Hematopoietic multipotent progenitor cell treated with erythropoietin and hydrocortisone succinate and interleukin-3 and kit ligand, for 8 days (in vitro differentiated cells): ENCODE measurements at regions not wholly inside any gene's neighbourhood (a gene's known extent, or its start where the extent isn't known, plus 50 kb on each side); places are given as distances from the start of the nearest gene placed in this dataset.
"Not testable (repeated sequence)": the region's sequence is repeated elsewhere in the genome, so short reads cannot be mapped to it uniquely, and the experiment has no call there.

Experiments
- DNase-seq: peaks from one replicate; pipeline ENCODE4 v3.0.0-alpha.2; 2015

GRCh38 chr1:9442278-9442846 lies 96.9 kb upstream of the SLC25A33 start:
- DNase-seq, result no peak

DNA sequence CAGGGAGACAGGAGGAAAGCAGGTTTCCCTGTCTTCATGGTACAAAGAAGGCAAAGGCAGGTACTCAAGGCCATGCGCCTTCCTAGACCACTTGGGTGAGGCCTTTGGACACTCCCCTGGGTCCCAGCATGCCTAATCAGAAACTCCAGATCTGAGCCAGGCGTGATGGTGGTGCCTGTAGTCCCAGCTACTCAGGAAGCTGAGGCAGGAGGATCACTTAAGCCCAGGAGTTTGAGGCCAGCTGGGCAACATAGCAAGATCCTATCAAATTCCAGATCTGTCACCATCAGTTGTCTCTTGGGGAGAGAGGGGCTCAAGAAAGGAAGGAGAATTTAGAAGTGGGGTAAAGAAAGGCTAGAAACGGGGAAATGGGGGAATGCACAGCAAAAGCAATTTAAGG lies 96.3 kb upstream of the SLC25A33 start:
- no peak for DNase-seq

DNA sequence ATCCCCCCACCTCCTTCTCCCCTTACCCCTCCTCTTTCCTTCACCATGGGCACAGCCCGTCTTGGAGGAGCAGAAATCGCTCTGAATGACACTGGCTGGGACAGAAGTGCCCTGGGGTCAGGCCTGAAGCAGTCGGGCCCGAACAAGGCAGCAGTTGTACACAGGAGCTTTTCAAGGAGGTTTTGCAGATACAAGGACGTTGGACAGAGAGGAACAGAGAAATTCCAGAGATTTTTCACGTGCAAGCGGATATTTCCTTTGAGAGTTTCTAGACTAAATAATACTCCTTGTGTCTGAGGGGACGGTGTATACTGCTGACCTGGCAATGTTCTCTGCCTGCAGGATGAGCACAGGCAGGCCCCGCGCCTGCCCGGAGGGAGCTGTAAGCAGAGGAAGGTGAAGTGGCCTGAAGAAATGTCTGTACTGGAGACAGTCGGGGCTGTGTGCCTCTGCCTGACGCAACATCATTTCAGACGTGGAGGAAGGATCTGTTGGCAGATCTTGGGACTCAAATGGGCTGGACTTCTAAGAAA lies 95.3 kb upstream of the SLC25A33 start:
- no peak for DNase-seq

DNA sequence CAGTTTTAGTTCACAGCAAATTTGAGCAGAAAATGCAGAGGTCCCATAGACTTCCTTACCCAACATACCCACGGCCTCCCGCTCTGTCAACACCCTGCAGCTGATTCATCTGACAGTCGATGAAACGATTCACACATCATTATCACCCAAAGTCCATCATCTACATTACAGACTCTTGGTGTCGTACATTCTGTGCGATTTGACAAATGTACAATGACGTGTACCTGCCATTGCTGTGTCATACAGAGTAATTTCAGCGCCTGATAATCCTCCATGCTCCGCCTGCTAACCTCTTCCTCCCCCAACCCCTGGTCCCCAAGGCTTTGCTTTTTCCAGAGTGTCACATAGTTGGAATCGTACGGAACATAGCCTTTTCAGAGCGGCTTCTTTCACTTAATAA lies 94.7 kb upstream of the SLC25A33 start:
- DNase-seq, result no peak

- DNase-seq, result not testable (repeated sequence)
Measured at GRCh38 chr1:9445081-9445480, 94.2 kb upstream of the SLC25A33 start.

DNA sequence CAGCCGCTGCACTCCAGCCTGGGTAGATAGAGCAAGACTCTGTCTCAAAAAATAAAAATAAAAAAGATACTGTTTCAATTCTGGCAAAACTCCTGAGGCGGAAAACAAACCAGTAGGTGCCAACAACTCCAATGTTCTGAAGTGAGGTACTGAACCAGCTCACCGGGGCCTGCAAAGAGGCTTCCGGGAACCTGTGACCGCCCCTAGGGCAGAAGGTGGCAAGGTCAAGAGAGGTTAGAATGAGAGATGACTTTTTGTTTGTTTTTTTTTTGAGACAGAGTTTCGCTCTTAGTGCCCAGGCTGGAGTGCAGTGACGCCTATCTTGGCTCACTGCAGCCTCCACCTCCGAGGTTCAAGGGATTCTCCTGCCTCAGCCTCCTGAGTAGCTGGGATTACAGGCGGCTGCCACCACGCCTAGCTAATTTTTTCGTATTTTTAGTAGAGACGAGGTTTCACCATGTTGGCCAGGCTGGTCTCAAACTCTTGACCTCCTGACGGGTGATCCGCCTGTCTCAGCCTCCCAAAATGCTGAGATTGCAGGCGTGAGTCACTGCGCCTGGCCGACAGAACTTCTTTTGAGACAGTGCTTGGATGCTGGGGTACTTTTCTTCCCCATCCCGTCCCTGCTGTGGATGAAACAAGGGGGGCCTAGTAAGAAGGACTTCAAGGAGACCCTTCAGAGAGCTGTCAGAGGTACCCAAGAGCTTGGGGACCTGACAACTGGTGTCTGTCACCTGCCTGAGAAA lies 91.9 kb upstream of the SLC25A33 start:
- DNase-seq, result no peak

DNA sequence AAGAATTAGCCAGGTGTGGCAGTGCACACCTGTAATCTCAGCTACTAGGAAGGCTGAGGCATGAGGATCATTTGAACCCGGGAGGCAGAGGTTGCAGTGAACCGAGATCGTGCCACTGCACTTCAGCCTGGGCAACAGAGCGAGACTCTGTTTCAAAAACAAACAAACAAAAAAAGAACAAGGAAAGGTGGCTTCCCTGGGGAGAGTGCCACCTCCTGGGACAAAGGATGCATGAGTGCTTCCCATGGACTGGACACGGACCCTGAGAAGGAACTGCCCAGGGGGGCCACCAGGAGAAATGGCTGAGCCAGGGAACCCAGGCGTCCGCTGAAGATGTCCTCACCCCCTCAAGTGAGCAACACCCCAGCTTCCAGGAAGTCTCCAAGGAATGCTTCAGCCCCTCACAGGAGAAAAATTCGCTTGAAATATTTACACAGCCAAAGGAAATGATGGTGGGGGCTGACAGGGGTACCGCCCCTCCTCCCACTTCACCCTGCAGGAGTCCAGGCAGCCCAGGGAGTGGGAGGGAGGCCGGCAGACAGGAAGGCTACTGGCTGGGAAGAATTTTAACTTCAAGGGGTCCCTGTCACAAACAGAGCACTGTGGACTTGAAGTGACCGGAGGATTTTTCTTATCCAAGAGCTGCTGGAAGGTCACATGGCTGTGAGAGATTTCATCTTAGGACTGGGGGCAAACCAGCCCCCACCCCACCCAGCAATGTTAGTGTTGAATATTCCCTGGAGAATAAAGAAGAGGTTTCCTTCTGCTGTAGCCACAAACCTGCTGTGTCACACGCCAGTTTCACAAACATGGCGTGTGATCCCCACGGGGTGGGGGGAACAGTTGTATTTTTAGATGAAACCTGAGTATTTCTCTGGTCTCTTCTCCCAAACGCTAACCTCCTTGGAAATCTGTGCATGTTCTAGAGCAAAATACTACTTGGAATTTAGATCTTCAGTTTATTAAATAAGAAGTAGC lies 90.8 kb upstream of the SLC25A33 start:
- DNase-seq, result no peak

GRCh38 chr1:9449110-9449627 lies 90.1 kb upstream of the SLC25A33 start:
- DNase-seq, result no peak

DNA sequence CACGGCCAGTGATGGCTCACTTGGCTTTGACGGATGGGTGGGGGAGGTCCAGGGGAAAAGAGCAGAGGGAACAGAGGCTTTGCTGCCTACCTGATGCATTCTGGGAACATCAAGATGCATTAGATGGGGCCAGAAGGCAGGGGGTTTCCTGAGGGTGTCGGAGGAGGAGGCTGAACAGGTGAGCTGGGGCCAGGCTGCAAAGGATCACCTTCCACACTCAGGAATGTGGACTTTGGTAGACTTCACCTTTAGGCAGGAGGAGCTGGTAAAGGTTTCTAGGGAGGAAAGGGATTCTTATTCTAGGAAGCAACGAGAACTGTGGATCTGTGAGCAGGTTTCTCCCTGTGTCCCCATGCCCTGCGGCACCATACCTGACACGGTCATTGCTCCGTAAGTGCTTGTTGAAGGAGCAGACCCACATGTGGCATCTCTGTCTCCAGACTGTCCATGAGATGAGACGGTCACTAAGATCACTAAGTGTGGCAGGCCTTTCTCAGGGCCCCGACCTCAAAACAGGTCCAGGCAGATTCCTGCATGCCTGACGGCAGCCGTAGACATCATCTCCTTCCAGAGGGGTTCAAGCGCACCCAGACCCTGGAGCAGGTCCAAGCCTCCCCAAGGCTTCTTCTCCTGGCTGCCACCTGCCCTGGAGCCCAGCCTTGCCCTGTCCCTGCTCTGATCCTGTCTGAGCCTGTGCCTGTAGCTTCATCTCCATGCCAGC lies 89.1 kb upstream of the SLC25A33 start:
- DNase-seq, result no peak

DNA sequence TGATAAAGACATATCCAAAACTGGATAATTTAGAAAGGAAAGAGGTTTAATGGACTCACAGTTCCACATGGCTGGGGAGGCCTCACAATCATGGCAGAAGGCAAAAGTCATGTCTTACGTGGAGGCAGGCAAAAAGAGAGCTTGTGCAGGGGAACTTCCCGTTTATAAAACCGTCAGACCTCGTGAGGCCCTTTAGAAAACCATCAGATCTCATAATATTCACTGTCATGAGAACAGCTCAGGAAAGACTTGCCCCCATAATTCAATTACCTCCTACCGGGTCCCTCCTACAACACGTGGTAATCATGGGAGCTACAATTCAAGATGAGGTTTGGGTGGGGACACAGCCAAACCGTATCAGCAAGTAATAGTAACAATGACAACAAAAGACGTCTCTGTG lies 88.2 kb upstream of the SLC25A33 start:
- DNase-seq, result no peak

- DNase-seq, result no peak
Measured at GRCh38 chr1:9452516-9453140, 86.6 kb upstream of the SLC25A33 start.

GRCh38 chr1:9453375-9453774 lies 85.9 kb upstream of the SLC25A33 start:
- no peak for DNase-seq

DNA sequence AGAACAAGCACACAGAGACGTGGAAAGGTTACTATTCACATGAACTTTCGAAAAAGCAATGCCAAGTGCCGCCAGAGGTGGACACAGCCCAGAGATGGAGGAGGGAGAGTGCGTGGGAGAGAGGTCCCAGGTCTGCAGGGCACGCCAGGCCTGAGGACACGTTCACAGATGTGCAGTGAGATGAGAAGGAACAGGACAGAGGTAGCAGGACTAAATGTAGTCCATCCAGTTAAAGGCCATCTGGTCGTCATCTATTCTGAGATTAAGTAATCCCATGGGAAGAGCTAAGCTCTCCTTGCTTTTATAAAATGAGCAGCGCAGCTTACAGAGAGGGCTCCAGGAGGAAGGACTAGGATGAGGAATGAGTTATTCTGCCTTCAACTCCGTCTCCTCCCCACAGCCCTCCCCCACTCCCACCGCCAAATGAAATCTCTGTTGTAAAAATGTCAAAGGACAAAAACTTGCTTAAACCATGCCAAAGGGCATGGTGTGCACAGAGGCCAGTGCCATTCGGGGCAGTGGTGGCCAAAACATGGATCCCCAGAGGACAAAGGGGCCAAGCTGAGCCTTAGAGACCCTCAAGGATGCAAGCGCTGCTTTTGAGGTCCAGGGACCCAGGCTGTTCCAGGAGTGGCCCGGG lies 85.4 kb upstream of the SLC25A33 start:
- DNase-seq, result no peak

DNA sequence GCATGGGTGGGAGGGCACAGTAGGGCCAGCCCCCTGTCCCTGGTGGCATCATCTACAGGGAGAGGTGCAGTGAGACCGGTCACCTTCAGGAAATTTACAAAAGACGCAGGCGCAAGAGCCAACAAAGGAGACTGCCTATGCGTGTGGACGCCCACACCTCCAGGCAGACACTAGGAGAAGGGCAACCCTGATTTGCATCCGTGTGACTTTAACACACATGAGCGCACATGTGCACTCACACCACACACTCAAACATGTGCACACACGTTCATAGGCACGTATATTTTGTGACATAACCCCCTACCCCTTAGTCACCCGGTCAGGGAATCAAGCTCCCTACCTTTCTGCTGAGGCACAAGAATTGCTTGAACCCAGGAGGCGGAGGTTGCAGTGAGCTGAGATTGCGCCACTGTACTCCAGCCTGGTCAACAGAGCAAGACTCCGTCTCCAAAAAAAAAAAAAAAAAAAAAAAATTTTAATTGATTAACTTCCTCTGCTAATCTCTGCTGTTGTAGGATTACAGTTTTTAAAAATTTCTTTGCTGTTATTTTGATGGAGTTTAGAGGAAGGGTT lies 84.7 kb upstream of the SLC25A33 start:
- DNase-seq, result no peak

DNA sequence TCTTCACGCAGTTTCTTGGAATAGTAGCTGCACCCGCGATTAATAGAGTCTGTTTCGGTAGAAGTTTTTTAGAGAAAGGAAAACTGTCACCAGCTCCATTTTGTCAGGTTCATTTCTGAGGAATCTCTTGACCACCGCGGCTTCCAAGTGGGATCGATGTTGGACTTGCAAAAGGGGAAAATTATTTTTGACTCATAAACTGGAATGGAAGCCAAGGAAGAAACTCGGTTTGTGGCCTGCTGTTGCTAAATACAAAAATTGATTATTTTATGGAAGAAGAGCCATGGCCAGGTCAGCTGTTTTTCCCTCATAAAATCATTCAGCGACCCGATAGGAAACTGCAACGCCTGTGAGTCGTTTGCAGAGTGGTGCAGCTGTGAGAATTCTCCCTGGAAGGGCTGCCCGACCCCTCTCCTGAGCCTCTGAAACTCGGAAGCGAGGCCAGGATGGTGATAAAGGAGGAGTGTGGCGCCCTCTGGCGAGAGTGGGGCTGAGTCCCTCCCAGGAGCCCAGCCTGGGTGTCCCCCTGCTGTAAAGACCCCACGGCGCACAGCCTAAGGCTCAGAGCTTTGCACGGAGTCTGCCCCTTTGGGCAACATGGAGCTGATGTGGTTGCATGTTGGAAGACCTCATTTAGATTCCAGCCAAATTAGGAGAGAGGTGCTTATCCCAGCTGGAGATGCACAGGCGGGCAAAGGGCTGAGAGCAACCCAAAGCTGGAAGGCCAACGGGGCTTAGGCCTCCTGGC lies 83.6 kb upstream of the SLC25A33 start:
- DNase-seq, result peak; percentile 48

GRCh38 chr1:9456833-9457232 lies 82.4 kb upstream of the SLC25A33 start:
- no peak for DNase-seq

- no peak for DNase-seq
Measured at GRCh38 chr1:9459816-9460407, 79.4 kb upstream of the SLC25A33 start.

- DNase-seq, result no peak
Measured at GRCh38 chr1:9465640-9466039, 73.6 kb upstream of the SLC25A33 start.

- no peak for DNase-seq
Measured at GRCh38 chr1:9466780-9467758, 72.2 kb upstream of the SLC25A33 start.
